ENCODE measurements at regions not wholly inside any gene's neighbourhood (a gene's known extent, or its start where the extent isn't known, plus 50 kb on each side); places are given as distances from the start of the nearest gene placed in this dataset.

DNA sequence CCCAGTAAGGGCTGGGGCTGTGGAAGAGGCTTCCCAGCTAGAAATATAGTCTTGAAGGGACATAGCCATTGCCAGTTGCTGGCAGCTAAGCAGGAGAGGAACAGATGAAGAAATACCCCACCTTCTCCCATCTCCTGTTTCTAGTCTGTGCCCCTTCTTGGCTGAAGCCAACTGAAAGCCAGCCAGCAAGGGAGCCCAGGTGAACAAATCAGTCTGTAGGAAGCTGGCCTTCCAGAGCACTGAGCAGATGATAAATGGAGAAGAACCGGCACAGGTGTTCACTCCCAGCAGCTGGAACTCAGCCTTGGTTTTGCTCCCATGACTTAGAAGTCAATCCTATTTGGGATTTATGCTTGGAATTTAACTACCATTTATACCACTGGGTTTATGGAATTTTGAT, 69.2 kb upstream of the DHX40 start:
- no peak for TF ChIP-seq CTCF (IDR thresholded peaks at IDR 0.05; ENCODE audit: low read depth, low read length, poor library complexity, severe bottlenecking)
- no peak for TF ChIP-seq EZH2phosphoT487 (IDR thresholded peaks at IDR 0.05; ENCODE audit: borderline replicate concordance, low read length)
